ENCODE measurements at regions not wholly inside any gene's neighbourhood (a gene's known extent, or its start where the extent isn't known, plus 50 kb on each side); places are given as distances from the start of the nearest gene placed in this dataset.

- TF ChIP-seq TSHZ1 (CRISPR knock-in tag; IDR thresholded peaks at IDR 0.05) (no peak), MCM7 (IDR thresholded peaks at IDR 0.05) (no peak), ZNF23 (CRISPR knock-in tag; IDR thresholded peaks at IDR 0.05) (no peak), ETV1 (tag; conservative IDR thresholded peaks at IDR 0.05; ENCODE audit: low read depth) (no peak)
Measured at GRCh38 chr12:97994746-97995484, 520.5 kb upstream of the TMPO start (continued).

GRCh38 chr12:97995559-97995958 lies 519.8 kb upstream of the TMPO start:
- no peak for ATAC-seq
- BruUV-seq (replicated peaks): no TSS peak

More at GRCh38 chr12:97995559-97995958, 519.8 kb upstream of the TMPO start:
- H2AFZ ChIP-seq (ENCODE audit: low read depth, low read length): no peak overlapping the region
- H3K4me3 ChIP-seq: no peak overlapping the region
- WGBS (ENCODE audit: insufficient coverage, low coverage, missing lambda C conversion rate): 0% methylated on average over 2 of the region's 2 CpGs
- no peak for TF ChIP-seq PRMT5 (CRISPR knock-in tag; IDR thresholded peaks at IDR 0.05)
- no peak for TF ChIP-seq RBM14 (IDR thresholded peaks at IDR 0.05; ENCODE audit: borderline replicate concordance, insufficient read depth, low read depth, low read length)
- TF ChIP-seq, protein P1, sequence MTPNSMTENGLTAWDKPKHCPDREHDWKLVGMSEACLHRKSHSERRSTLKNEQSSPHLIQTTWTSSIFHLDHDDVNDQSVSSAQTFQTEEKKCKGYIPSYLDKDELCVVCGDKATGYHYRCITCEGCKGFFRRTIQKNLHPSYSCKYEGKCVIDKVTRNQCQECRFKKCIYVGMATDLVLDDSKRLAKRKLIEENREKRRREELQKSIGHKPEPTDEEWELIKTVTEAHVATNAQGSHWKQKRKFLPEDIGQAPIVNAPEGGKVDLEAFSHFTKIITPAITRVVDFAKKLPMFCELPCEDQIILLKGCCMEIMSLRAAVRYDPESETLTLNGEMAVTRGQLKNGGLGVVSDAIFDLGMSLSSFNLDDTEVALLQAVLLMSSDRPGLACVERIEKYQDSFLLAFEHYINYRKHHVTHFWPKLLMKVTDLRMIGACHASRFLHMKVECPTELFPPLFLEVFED (CRISPR knock-in tag; conservative IDR thresholded peaks at IDR 0.05): no peak
- in situ Hi-C loops (cut with MboI): no loop called here
- ChIA-PET CTCF (ENCODE audit: low intra/inter-chr PET ratio) (no interaction called here), POLR2A (no interaction called here)
- no peaks in the 10 kb centered on the region for H3K79me2 ChIP-seq (ENCODE audit: control insufficient read depth, insufficient read depth, low read length)
- no peaks in the 10 kb centered on the region for H3K36me3 ChIP-seq (ENCODE audit: control insufficient read depth, insufficient read depth, low read length)
- intact Hi-C loops (cut with micrococcal nuclease): no loop called here
- FAIRE-seq (no peak), DNase-seq (ENCODE audit: extremely low read depth in 1 of 4, low spot score in 3 of 4) (no peak)
- no peaks in the 10 kb centered on the region for H3K9me1 ChIP-seq (ENCODE audit: control insufficient read depth, insufficient read depth, low read length)
- no peaks in the 10 kb centered on the region; the same call in 1 of the 2 replicates for H3K9me3 ChIP-seq (replicated peaks; ENCODE audit: control insufficient read depth, insufficient read depth, low read depth, low read length)
- no peak overlapping the region for H3K4me2 ChIP-seq (ENCODE audit: insufficient read depth, low read length)
- no peaks in the 10 kb centered on the region for H3K4me1 ChIP-seq (replicated peaks in 1 of 2; ENCODE audit: control insufficient read depth in 2 of 2, insufficient read depth in 2 of 2, low read length in 2 of 2)
- no peaks in the 10 kb centered on the region for H4K20me1 ChIP-seq (replicated peaks; ENCODE audit: control insufficient read depth, insufficient read depth, low read length)
- H3K27me3 ChIP-seq (ENCODE audit: control insufficient read depth in 2 of 2, insufficient read depth in 2 of 2, low read length in 2 of 2): no peaks in the 10 kb centered on the region
- no peak overlapping the region for H3K27ac ChIP-seq (ENCODE audit: extremely low read depth, low read depth, low read length)
- H3K9ac ChIP-seq (ENCODE audit: insufficient read depth in 1 of 2, low read depth in 2 of 2, low read length in 2 of 2): no peak overlapping the region

Data from K562 (cell line).